Nephron (organoid): ENCODE measurements at regions not wholly inside any gene's neighbourhood (a gene's known extent, or its start where the extent isn't known, plus 50 kb on each side); places are given as distances from the start of the nearest gene placed in this dataset.

Experiments used
- H3K27ac Mint-ChIP-seq, 3 experiments: 2 replicates each; pipeline ENCODE4 v1.8.0; 2020; ENCODE audit warnings: mixed read lengths in 3 of 3, mild to moderate bottlenecking in 2 of 3, moderate library complexity in 1 of 3
- H3K27me3 Mint-ChIP-seq: 2 replicates; pipeline ENCODE4 v1.8.0; 2021; ENCODE audit warnings: low read depth, mild to moderate bottlenecking, moderate library complexity, mixed read lengths
- H3K36me3 Mint-ChIP-seq: 2 replicates; pipeline ENCODE4 v1.8.0; 2020; ENCODE audit warnings: low read depth, mixed read lengths
- H3K4me1 Mint-ChIP-seq: 2 replicates; pipeline ENCODE4 v1.8.0; 2020; ENCODE audit warnings: mixed read lengths
- H3K4me3 Mint-ChIP-seq, 3 experiments: 2 replicates each; pipeline ENCODE4 v1.8.0; 2020; ENCODE audit warnings: mild to moderate bottlenecking in 3 of 3, mixed read lengths in 3 of 3, moderate library complexity in 2 of 3
- H3K9me3 Mint-ChIP-seq: 2 replicates; pipeline ENCODE4 v1.8.0; 2020; ENCODE audit warnings: mixed read lengths
- TF ChIP-seq, protein P1 (sequence below), 3 experiments: fragments of 200-600 bp; sonication (generic); IDR thresholded peaks; one replicate each; pipeline ENCODE4 v1.5.0; 2021; ENCODE audit warnings: antibody characterized with exemption in 3 of 3; ENCODE audit not compliant: unreplicated experiment in 3 of 3

DNA sequence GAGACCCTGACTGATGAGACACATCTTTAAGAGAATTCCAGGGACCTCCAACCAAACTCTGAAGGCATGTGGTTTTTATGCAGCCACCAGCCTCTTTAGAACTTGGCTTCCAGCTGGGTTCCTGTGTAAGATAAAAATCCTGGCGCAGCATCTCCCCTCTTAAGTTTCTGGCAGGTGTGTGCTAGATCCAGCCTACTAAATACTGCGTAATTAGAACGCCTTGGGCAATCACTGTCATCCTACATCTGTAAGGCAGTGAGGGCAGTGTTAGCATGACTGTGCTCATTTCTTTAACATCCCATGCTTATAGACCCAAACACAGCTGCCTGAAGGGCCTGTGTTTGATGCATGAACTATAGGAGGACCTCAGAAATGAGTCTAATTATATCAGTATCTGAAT is 173.5 kb upstream of the OBI1 start:
- H3K27me3 Mint-ChIP-seq, result no peaks in the 10 kb centered on the region
- TF ChIP-seq, protein P1, sequence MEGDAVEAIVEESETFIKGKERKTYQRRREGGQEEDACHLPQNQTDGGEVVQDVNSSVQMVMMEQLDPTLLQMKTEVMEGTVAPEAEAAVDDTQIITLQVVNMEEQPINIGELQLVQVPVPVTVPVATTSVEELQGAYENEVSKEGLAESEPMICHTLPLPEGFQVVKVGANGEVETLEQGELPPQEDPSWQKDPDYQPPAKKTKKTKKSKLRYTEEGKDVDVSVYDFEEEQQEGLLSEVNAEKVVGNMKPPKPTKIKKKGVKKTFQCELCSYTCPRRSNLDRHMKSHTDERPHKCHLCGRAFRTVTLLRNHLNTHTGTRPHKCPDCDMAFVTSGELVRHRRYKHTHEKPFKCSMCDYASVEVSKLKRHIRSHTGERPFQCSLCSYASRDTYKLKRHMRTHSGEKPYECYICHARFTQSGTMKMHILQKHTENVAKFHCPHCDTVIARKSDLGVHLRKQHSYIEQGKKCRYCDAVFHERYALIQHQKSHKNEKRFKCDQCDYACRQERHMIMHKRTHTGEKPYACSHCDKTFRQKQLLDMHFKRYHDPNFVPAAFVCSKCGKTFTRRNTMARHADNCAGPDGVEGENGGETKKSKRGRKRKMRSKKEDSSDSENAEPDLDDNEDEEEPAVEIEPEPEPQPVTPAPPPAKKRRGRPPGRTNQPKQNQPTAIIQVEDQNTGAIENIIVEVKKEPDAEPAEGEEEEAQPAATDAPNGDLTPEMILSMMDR (IDR thresholded peaks at IDR 0.05; ENCODE audit: unreplicated experiment in 3 of 3), result no peak
- H3K27ac Mint-ChIP-seq, result no peak overlapping the region
- H3K4me1 Mint-ChIP-seq, result no peaks in the 10 kb centered on the region
- H3K9me3 Mint-ChIP-seq, result no peaks in the 10 kb centered on the region
- no peaks in the 10 kb centered on the region for H3K36me3 Mint-ChIP-seq
- no peak overlapping the region for H3K4me3 Mint-ChIP-seq

DNA sequence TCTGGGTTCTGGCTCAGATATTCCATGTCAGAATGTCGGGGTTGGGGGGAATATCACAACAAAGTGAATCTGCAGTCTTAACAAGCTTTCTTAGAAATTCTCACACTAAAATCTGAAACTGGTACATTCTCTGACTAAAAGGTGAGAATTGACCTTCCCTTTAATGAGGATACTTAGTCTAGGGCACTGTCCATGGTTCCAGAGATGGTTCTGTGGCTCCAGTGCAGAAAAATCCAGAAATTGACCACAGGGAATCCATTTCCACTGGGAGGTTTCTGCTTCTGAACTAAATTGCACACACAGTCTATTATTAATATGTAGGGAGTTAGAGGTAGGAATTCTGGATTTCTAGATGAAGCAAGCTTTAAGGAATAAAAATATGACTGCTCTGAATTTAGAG is 171.6 kb upstream of the OBI1 start:
- H3K4me3 Mint-ChIP-seq, result no peak overlapping the region
- TF ChIP-seq, protein P1 (IDR thresholded peaks at IDR 0.05; ENCODE audit: unreplicated experiment in 3 of 3), result no peak
- H3K4me1 Mint-ChIP-seq, result no peaks in the 10 kb centered on the region
- no peaks in the 10 kb centered on the region for H3K27me3 Mint-ChIP-seq
- H3K9me3 Mint-ChIP-seq, result no peaks in the 10 kb centered on the region
- no peak overlapping the region for H3K27ac Mint-ChIP-seq
- H3K36me3 Mint-ChIP-seq, result no peaks in the 10 kb centered on the region

DNA sequence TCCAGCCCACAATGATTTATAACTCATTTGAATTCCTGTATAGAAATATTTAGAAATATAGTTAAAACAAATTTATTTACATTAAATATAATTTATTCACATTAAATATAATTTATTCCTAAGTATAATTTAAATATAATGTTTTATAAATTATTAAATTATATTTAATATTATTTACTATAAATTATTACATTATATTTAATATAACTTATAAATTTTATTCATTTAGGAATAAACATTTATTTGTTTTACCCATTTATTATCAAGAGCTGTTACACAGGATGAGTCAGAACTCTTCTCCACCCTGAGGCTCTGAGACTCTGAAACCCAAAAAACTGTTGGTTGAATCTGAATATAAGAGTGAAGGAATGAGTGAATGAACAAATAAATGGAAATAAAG is 170.9 kb upstream of the OBI1 start:
- TF ChIP-seq, protein P1 (IDR thresholded peaks at IDR 0.05; ENCODE audit: unreplicated experiment in 3 of 3), result no peak
- no peaks in the 10 kb centered on the region for H3K27me3 Mint-ChIP-seq
- no peaks in the 10 kb centered on the region for H3K36me3 Mint-ChIP-seq
- H3K4me3 Mint-ChIP-seq, result no peak overlapping the region
- no peak overlapping the region for H3K27ac Mint-ChIP-seq
- no peaks in the 10 kb centered on the region for H3K4me1 Mint-ChIP-seq
- H3K9me3 Mint-ChIP-seq, result no peaks in the 10 kb centered on the region

DNA sequence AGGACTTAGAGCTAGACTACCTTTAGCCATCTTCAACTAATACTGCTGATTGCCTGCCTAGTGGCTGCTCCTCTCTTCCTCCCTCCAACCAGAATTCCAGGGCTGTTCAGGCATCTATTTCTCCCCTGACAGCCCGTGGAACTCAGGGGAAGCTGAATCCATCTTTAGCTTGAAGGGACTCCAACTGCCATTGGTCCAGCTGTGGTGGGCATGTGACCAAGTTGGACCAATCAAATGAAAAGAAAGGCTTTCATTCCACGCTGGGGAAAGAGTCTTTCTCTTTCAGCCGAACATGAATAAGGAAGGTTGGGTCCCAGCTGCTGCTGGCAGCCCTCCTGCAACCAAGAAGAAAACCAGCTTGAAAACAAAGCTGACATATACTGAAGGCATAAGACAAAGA is 168.5 kb upstream of the OBI1 start:
- no peak overlapping the region for H3K4me3 Mint-ChIP-seq
- no peaks in the 10 kb centered on the region for H3K9me3 Mint-ChIP-seq
- TF ChIP-seq, protein P1 (IDR thresholded peaks at IDR 0.05; ENCODE audit: unreplicated experiment in 3 of 3), result no peak
- no peaks in the 10 kb centered on the region for H3K4me1 Mint-ChIP-seq
- no peak overlapping the region for H3K27ac Mint-ChIP-seq
- H3K36me3 Mint-ChIP-seq, result no peaks in the 10 kb centered on the region
- no peaks in the 10 kb centered on the region for H3K27me3 Mint-ChIP-seq

DNA sequence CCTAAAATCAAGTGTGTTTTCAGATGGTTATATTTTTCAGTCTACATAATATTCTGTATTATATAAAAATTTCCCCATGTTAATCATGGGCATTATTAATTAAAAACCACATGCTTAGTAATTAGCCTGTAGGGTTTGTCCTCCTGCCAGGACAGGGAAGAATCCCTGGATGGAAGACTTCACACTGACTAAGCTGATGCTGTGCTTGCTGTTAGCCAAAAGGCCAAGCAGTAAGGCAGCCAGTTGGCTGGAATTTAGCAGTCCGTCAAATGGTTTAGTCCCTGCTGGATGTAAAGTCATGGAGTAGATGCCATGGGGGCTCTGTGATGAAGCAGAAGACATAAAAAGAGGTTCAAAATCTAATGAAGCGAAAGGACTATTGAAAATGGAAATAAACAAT is 168.0 kb upstream of the OBI1 start:
- TF ChIP-seq, protein P1 (IDR thresholded peaks at IDR 0.05; ENCODE audit: unreplicated experiment in 3 of 3), result no peak
- Mint-ChIP-seq H3K36me3 (no peaks in the 10 kb centered on the region), H3K4me3 (no peak overlapping the region), H3K4me1 (no peaks in the 10 kb centered on the region), H3K27ac (no peak overlapping the region), H3K27me3 (no peaks in the 10 kb centered on the region), H3K9me3 (no peaks in the 10 kb centered on the region)

DNA sequence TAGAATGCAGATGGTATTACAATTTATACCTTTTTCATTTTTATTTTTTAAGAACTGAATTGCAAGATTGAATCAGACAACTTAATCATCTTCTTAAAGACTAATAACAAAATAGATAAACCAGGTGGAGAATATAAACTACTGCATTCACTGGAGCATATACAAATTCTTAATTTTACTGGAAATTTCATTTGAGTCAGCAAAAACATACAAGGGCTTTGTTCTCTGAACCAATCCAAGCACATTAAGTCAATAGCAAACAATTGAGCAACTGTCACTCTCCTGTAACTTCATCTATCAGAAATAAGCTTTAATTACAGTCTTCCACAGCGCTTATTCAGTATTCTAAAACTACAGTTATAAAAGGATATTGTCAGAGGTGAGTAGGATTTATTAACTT is 167.4 kb upstream of the OBI1 start:
- Mint-ChIP-seq H3K4me1 (no peaks in the 10 kb centered on the region), H3K27me3 (no peaks in the 10 kb centered on the region), H3K36me3 (no peaks in the 10 kb centered on the region), H3K9me3 (no peaks in the 10 kb centered on the region), H3K4me3 (no peak overlapping the region), H3K27ac (no peak overlapping the region)
- TF ChIP-seq, protein P1 (IDR thresholded peaks at IDR 0.05; ENCODE audit: unreplicated experiment in 3 of 3), result no peak
